PFSK-1 (cell line): ENCODE measurements at regions not wholly inside any gene's neighbourhood (a gene's known extent, or its start where the extent isn't known, plus 50 kb on each side); places are given as distances from the start of the nearest gene placed in this dataset.

ENCODE experiments used
- FOXP2 ChIP-seq: optimal IDR thresholded peaks from 2 replicates; pipeline ENCODE3; 2011; ENCODE audit warnings: borderline replicate concordance, control low read depth, inconsistent platforms; ENCODE audit not compliant: insufficient read depth; ENCODE audit errors: extremely low read length, extremely low read depth
- POLR2AphosphoS5 ChIP-seq: IDR thresholded peaks from 2 replicates; pipeline ENCODE4 v1.6.1; 2012; ENCODE audit warnings: low read depth, mild to moderate bottlenecking, control low read depth, low read length, moderate library complexity
- SIN3A ChIP-seq: IDR thresholded peaks from 2 replicates; pipeline ENCODE4 v1.6.1; 2012; ENCODE audit warnings: mild to moderate bottlenecking, low read length, moderate library complexity, borderline replicate concordance; ENCODE audit not compliant: insufficient read depth
- TAF1 ChIP-seq: IDR thresholded peaks from 2 replicates; pipeline ENCODE4 v1.6.1; 2012; ENCODE audit warnings: low read length, control low read depth, borderline replicate concordance; ENCODE audit not compliant: insufficient read depth
- TF ChIP-seq, protein P1 (sequence below), 2 experiments: IDR thresholded peaks; 2 replicates each; pipeline versions ENCODE4 v1.6.1 to v1.8.0; 2011 to 2012; ENCODE audit warnings: low read depth in 2 of 2, low read length in 2 of 2, control low read depth in 1 of 2, inconsistent platforms in 1 of 2, mild to moderate bottlenecking in 1 of 2, moderate library complexity in 1 of 2; ENCODE audit not compliant: insufficient read depth in 1 of 2

DNA sequence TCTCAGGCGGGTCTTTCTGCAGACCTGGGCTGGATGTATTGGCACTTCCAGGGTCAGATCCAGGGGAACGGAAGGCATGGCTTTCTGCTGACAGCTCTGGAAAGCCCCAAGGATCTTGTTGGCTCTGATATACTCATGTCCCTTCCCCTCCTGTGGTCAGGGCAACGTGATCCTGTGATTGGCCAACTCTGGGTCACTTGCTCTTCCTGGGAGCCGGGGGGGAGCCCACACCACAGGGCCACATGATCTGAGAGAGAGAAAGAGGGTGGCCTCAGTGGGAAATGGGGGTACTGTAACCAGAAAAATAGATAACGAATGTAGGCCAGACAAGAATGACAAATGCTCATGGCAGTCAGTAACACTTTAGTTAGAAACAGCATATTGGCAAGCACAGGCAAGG is 223.0 kb downstream of the NFATC2 start:
- TF ChIP-seq, protein P1, sequence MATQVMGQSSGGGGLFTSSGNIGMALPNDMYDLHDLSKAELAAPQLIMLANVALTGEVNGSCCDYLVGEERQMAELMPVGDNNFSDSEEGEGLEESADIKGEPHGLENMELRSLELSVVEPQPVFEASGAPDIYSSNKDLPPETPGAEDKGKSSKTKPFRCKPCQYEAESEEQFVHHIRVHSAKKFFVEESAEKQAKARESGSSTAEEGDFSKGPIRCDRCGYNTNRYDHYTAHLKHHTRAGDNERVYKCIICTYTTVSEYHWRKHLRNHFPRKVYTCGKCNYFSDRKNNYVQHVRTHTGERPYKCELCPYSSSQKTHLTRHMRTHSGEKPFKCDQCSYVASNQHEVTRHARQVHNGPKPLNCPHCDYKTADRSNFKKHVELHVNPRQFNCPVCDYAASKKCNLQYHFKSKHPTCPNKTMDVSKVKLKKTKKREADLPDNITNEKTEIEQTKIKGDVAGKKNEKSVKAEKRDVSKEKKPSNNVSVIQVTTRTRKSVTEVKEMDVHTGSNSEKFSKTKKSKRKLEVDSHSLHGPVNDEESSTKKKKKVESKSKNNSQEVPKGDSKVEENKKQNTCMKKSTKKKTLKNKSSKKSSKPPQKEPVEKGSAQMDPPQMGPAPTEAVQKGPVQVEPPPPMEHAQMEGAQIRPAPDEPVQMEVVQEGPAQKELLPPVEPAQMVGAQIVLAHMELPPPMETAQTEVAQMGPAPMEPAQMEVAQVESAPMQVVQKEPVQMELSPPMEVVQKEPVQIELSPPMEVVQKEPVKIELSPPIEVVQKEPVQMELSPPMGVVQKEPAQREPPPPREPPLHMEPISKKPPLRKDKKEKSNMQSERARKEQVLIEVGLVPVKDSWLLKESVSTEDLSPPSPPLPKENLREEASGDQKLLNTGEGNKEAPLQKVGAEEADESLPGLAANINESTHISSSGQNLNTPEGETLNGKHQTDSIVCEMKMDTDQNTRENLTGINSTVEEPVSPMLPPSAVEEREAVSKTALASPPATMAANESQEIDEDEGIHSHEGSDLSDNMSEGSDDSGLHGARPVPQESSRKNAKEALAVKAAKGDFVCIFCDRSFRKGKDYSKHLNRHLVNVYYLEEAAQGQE (IDR thresholded peaks at IDR 0.05; ENCODE audit: insufficient read depth in 1 of 2, low read depth in 2 of 2, low read length in 2 of 2) = no peak
- TF ChIP-seq TAF1 (no peak), POLR2AphosphoS5 (no peak), SIN3A (no peak), FOXP2 (no peak)
